ENCODE measurements at regions not wholly inside any gene's neighbourhood (a gene's known extent, or its start where the extent isn't known, plus 50 kb on each side); places are given as distances from the start of the nearest gene placed in this dataset.
"Not testable (repeated sequence)": the region's sequence is repeated elsewhere in the genome, so short reads cannot be mapped to it uniquely, and the experiment has no call there.

DNA sequence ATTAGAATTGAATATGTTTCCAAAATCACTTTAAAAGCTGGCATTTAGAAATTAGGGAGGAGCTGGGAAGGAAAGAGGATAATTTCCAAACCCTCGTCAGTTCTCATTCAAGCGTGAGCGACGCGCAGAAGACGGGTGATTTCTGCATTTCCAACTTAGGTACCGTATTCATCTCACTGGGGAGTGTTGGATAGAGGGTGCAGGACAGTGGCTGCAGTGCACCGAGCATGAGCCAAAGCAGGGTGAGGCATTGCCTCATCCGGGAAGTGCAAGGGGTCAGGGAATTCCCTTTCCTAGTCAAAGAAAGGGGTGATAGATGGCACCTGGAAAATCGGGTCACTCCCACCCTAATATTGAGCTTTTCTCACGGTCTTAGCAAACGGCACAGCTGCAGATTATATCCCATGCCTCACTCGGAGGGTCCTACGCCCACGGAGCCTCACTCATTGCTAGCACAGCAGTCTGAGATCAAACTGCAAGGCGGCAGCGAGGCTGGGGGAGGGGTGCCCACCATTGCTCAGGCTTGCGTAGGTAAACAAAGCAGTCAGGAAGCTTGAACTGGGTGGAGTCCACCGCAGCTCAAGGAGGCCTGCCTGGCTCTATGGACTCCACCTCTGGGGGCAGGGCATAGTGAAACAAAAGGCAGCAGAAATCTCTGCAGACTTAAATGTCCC, 114.3 kb upstream of the BNIP2 start:
- TF ChIP-seq, protein P1, sequence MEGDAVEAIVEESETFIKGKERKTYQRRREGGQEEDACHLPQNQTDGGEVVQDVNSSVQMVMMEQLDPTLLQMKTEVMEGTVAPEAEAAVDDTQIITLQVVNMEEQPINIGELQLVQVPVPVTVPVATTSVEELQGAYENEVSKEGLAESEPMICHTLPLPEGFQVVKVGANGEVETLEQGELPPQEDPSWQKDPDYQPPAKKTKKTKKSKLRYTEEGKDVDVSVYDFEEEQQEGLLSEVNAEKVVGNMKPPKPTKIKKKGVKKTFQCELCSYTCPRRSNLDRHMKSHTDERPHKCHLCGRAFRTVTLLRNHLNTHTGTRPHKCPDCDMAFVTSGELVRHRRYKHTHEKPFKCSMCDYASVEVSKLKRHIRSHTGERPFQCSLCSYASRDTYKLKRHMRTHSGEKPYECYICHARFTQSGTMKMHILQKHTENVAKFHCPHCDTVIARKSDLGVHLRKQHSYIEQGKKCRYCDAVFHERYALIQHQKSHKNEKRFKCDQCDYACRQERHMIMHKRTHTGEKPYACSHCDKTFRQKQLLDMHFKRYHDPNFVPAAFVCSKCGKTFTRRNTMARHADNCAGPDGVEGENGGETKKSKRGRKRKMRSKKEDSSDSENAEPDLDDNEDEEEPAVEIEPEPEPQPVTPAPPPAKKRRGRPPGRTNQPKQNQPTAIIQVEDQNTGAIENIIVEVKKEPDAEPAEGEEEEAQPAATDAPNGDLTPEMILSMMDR (conservative IDR thresholded peaks at IDR 0.05 in 1 of 2, IDR thresholded peaks at IDR 0.05 in 1 of 2; ENCODE audit: low read depth in 1 of 2, low read length in 2 of 2) = not testable (repeated sequence)
- not testable (repeated sequence) for TF ChIP-seq EZH2 (IDR thresholded peaks at IDR 0.05; ENCODE audit: low read length, missing control alignments)

Measured in fibroblast of lung (primary cell).